NCI-H2081 (cell line): ENCODE measurements at regions not wholly inside any gene's neighbourhood (a gene's known extent, or its start where the extent isn't known, plus 50 kb on each side); places are given as distances from the start of the nearest gene placed in this dataset.
A peak's percentile ranks its signal among the peaks of the same experiment; 100 is the strongest.

ENCODE experiments used
- DNase-seq, 2 experiments: peaks; one replicate each; lab custom pipeline; 2025; lab: John Stamatoyannopoulos, UW

DNA sequence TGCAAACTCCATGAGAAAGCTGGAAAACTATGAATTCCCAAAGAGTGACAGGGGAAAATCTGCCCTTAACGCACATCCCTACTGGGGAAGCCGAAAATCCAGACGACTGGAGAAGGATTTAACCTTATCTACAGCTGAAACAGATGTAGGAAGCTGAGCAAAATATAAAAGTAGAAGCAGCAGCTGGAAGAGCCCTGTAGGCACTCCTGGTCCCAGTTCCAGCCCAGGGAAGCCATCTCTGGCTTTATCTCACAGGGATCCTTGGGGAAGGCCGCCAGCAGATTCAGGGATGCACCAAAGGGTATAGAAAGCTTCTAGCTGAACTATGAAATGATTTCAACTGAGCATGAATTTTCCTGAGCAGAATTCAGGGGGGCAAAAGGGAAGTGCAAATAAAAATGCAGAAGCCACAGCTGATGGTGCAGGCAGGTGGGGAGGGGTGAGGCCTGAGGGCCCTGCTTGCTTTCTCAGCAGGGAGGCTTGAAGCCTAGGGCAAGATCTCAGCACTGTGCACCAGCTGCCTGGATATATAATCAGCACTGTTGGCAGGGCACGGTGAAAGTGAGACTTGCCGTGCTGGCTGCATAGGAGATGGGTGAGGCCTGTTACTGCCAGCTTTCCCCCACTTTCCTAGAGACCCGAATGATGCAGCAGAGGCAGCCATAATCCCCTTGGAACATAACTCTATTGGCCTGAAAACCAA lies 2019.5 kb upstream of the NUDT12 start:
- peak; percentile 65 to 89 for DNase-seq

DNA sequence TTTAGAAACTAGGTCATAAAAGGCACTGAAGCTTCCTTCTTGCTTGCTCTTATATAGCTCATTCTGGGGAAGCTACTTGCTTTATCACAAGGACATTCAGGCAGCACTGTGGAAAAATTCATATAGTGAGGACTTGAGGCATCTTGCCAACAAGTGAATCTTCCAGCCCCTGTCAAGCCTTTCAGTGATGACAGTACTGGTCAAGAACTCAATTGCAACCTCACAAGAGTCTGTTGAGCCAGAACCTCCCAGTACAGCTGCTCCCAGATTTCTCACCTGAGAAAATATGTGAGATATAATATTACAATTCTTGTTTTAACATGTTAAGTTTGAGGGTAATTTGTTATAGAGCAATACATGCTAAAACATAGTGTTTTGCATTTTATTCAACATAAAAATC lies 2011.0 kb upstream of the NUDT12 start:
- DNase-seq: no peak

DNA sequence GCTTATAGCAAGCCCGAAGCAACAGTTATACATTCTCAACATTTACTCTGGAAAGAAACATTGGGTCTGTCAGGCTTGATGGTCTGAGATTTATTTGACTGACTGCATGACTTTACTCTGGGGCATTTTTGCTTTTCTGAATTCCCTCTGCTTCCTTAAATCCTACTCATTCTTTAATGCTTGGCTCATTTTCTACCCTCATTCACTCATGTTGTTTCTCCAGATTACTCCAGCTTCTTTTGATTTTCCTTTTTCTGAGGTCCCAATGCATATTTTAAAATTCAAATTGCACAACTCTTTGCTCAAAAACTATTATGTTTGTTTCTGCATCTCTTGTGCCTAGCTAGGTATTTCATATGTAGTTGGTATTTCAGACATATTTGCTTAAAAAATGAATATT lies 2002.9 kb upstream of the NUDT12 start:
- no peak for DNase-seq

DNA sequence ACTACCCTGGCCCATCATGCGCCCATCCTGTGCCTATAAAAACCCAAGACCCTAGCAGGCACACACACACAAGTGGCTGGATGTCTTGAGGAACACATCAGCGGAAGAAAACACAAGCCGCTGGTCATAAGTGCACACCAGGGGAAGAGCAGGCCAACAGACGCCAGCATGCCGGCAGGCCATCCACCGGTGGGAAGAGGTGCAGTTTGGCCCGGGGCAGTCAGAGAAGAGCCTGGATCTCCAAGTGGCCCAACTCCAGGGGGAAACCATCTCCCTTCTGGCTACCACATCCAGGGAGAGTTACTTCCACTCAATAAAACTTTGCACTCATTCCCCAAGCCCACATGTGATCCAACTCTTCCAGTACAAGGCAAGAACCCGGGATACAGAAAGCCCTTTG lies 2001.3 kb upstream of the NUDT12 start:
- no peak for DNase-seq

DNA sequence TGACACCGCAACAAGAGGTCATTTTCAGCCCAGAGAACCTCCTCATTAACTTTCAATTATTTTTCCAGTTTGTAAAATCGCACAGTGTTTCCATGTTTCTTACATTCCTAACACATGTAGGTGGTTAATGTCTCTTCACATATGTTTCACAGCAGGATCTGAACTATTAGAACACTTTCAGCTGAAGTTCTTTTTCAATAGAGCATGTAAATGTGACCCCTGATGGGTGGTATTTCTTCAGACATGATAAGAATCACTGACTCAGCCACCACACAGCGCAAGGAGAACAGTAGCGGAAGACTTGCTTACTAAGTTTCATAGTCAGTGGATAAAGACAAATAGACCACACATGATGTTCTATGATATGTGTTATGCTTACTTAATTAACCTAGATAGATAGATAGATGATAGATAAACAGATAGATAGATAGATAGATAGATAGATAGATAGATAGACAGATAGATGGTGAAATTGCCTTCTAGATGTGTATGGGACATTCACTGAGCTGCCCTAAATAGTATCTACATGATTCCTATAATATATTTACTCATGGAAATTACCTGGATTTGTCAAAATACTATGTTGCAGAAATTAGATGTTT lies 1992.1 kb upstream of the NUDT12 start:
- no peak for DNase-seq

DNA sequence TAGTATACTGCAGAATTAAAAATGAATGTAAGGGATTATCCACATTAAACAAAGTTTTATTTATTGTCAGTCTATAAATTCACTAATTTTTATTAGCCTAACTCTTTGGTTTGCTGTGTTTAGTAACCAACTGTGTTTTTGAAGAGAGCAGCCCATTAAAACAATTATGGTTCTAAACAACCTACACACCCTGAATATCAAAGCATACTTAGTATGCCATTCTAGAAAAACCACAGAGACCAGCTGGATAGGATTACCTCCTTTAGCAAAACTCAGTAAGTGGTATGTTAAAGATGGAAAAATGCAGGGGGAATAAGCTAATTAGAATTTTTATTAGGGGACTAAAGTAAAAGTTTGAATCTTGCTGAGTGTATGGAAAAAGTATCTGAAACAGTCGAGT lies 1981.7 kb upstream of the NUDT12 start:
- DNase-seq: no peak

DNA sequence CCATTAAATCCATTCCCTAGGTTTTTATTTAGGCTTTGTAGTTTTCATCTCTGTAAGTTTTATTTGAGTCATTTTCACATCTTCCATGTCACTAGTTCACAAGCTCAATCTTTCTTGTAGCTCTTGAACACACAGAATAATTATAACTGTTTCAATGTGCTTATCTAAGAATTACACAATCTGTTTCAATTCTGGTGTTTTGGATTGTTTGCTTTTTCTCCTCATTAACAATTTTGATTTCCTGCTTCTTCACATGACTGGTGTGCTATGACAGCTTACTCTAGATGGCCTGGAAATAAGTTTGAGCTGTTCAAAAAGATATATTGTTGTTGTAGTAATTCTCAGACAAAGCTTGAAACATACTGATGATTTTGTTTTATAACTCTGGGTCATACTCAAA lies 1974.1 kb upstream of the NUDT12 start:
- DNase-seq: no peak

DNA sequence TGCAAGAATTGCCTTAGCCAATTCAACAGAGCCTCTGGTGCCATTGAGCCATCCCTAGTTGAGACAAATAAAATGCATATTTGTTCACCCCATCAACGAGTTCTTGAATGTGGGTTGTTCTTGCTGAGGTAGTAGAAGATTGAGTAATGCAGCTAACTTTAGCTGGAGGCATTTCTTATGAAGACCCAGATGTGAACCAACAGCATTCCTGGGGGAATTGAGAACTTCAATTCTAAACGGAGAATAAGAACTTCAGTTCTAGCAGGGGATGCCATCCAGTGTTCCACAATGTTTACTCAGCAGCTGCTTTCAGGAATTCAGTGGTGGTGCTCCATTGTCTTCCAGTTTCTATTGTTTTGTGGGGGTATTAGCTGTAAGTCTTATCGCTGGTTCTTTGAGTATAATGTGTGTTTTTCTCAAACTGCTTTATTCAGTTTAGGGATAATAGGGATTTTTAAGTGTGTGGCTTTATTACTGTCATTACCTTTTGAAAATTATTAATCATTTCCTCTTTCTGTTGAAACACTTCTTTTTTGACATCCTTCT lies 1968.2 kb upstream of the NUDT12 start:
- DNase-seq: no peak

DNA sequence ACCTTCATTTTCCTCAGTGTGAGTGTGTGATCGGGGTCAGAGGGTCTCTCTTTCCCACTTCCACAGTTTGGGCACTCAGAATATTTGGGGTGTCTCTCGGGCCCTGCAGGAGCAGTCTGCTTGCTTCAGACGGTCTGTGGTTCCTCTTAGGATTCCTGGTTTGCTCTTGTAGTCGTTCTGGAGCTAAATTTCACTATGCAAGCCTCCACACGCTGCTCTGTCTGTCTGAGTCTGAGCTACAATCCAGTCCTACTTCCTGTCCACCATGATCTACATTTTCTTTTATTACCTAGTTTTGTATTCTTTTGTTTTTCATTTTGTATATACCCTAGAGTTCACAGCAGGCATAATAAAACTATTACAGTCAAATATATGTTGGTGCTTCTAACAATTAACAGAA lies 1967.3 kb upstream of the NUDT12 start:
- no peak for DNase-seq

DNA sequence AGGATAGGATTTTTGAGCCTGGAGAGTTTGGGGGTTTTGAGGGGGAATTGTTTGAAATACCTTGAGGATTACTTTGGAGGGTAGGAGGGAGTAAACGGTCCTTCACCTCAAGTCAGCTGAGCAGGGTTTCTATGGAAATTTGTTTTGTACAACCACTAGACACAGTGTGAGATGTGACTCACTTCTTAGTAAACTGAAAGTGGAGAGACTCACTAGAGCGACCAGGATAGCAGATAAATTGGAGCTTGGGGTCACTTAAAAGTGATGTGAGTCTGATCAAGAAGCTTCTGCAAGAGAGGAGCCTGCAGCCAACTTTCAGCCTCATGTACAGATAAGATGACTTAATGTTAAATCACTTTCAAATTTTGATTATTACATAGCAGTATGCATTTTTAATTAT lies 1945.9 kb upstream of the NUDT12 start:
- no peak for DNase-seq

DNA sequence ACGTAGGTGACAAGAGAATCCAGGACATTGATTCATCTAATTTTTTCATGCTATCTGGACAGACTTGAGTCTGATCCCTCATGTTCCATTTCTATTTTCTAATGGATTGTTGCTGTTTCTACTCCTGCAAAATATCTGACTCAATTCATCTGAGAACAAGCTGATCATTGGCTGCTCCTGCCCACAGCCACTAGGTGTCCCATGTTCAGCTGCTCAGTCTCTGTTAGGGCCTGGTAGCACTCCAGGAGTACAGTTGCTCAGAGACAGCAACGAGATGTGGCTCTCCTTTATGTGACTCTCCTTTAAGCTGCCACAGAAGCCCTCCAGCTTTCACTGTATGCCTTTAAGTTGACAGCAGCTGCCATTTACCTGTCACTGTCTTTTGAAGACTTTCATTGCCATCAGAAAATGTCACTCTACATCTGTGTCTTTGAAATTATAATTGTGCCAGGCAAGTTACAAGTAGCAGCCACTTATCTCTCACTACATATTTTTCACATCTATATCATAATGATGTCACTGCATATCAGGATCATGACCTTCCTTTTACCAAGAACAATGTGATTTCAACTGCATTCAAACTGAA lies 1944.2 kb upstream of the NUDT12 start:
- peak in 1 of 2 experiments; percentile 1 for DNase-seq

DNA sequence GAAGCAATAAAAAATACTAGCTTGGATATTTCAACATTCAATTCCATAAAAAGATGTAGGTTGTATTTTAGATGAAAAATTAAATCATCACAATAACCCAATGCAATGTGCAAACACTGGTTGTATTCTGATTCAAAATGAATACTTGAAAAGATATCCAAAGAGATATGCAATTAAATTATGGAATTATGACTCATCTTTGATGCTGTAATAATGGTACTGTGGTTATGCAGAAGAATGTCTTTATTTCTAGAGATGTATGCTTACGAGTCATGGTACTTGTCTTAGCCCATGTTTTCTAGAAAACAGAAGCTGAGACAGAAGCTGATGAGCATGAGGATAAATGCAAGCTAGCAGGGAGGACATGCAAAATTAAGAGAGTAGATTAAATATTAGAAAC lies 1941.4 kb upstream of the NUDT12 start:
- DNase-seq: no peak

DNA sequence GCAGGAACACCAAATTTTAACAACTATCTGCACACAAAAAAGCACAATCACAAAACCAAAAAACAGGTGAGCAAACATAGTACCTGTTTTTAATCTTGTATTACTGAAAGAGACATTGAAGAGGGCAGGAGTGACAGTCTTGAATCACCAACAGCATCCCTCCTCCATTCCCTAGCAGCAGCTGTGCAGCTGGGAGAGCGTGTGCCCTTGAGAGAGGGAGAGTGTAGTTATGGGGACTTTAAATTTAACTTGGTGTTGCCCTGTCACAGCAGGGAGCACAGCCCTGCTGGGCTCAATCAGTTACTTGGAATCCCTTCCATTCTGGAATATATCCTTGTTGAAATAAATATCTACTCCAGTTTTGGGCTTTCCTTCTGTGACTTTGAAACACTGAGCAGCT lies 1938.7 kb upstream of the NUDT12 start:
- DNase-seq: peak in 1 of 2 experiments; percentile 26

DNA sequence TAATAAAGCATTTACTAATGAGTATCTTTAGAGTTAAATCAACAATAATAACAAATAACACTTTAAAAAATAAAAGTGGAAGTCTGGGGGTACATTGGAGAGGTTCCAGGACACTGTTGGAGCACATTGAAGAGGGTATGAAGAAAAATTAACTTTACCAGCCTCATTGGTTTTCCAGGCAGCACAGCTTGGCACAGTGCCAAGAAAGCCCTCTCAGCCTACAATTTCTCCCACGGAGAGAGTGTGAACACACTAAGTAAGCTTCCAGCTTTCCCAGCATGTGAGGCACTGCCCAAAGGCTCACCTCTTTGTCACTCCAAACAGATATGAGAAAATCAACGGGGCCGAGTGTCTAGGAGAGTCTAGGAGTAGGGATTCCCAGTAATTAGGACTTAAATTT lies 1912.8 kb upstream of the NUDT12 start:
- DNase-seq: peak; percentile 1 to 45

DNA sequence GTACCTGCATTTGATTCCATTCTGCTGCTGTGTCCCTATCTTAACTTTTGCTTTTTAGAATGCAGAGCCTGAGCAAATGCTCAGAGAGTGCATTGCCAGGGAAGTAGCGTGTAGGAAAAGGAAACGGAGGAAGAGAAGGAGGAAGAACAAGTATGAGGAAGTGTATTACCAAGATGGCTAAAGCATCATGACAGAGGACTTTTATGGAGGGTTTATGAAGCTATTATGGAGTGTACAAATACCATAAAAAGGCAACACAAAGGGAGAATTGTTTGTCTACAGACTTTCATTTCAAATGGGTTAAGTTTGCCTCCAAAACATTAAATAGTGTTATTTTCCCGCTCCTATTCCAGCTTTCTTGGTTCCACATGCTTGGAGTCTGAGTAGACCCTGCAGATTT lies 1899.8 kb upstream of the NUDT12 start:
- no peak for DNase-seq

DNA sequence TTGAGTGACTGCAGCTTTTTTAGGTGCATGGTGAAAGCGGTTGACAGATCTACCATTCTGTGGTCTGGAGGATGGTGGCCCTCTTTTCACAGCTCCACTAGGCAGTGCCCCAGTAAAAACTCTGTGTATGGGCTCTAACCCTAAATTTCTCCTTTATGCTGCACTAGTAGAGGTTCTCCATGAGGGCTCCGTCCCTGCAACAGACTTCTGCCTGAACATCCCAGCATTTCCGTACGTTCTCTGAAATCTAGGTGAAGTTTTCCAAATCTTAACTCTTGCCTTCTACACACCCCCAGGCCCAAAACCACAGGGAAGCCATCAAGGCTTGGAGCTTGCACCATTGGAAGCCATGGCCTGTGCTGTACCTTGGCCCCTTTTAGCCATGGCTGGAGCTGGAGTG lies 1898.1 kb upstream of the NUDT12 start:
- DNase-seq: no peak

DNA sequence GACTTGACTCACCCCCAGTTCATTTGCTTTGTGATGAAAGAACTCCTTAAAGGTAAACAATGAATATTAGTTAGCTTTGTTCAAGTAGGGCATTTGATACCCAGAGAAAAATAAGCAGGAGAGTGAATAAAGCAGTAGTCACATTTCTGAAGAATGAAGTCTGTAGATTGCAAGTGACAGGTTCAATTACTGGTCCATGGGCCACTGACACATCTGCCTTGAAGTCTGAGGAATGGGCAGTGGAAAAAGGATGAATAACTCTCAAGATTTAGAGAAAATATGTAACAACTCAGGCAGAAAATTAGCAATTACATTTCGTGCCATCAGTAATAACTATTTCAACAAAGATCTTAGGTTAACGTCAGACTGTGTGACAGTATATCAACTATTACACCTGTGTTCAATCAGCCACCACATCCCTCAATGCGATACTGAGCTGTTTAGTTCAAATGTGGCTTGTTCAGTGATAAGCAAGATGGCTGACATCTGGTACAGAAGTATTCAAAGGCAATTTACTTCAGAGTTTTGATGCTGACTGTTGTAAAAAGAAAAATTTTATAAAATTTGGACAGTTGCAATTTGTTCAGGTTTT lies 1890.7 kb upstream of the NUDT12 start:
- no peak for DNase-seq

DNA sequence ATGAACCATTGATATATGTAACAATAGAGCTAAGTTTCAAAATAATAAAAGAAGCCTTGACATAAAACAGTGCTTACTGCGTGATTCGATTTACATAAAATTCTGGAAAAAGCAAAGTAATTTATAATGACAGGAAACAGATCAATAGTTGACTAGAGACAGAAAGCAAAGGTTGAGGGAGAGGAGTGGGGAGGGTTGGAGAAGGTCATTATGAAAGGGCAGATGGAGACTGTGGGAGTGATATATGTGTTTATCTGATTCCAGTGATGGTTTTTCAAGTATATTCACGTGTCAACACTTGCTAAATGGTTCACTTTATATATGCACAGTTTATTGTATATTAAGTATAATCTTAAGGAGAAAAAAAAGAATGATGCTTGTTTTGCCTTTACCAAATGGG lies 1885.7 kb upstream of the NUDT12 start:
- no peak for DNase-seq

DNA sequence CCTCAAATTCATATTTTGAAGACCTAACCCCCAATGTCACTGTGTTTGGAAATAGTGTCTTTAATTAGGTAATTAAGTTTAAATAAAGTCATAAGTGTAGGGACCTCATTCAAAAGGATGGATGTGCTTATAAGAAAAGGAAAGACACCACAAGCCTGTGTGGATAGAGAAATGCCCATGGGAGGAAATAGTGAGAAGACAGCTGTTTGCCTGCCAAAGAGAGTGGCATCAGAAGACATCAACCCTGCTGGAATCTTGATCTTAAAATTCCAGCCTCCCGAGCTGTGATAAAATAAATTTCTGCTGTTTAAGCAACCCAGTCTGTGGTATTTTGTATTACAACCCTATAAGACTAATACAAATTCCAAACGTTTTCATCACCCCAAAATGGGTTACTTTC lies 1867.9 kb upstream of the NUDT12 start:
- DNase-seq: no peak

DNA sequence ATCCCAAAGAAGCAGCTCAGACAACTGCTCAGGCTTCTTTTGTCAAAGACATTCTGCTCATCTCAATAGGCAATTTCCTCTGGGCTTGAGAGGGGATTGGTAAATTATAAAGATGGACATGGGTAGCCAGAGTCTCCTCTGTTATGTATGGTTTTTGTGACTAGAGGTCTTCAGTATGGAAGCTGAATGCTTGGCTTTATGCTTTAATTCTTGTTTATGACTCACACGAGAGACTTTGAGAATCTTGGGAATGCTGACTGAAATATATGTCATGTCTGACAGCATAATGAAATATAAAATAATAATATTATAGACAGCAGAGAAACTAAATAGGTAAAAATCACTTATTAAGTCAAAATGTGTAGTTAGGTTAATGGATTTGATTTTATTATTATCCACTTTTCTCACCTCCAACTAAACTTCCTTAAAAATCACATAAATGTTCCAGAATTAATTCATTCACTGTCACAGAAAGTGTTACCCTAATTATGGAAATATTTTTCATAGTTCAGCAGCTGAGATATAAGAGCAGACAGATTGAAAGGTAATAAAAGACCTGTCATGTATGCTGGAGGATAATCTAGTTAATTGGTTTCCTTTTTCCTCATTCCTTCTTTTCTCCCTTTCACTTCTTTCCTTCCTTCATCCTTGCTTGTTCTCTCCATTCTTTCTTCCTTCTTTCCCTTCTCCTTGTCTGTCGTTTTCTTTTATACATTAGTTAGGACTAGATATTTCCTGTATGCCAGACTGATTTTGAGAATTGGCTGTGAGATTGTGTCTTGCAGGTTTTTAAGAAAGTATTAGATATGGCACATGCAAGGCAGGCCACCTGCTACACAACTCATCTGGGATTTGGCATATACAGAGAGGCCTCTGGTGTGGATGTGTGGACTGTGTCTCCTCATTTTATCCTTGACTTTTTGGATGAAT lies 1866.1 kb upstream of the NUDT12 start:
- no peak for DNase-seq

DNA sequence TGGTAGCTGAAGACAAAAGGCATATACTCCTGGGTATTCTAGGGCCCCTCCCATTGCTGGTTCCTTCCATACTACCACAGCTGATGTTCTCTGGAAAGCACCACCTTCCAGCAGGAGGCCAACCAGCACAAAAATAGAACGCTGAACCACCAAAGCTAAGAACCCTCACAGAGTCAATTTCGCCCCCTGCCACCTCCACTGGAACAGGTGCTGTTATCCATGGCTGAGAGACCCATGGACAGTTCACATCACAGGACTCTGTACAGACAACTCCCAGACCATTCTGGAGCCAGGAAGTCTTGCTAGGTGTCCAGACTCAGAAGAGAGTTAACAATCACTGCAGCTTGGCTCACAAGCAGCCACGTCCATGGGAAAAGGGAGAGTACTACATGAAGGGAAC lies 1851.5 kb upstream of the NUDT12 start:
- no peak for DNase-seq

DNA sequence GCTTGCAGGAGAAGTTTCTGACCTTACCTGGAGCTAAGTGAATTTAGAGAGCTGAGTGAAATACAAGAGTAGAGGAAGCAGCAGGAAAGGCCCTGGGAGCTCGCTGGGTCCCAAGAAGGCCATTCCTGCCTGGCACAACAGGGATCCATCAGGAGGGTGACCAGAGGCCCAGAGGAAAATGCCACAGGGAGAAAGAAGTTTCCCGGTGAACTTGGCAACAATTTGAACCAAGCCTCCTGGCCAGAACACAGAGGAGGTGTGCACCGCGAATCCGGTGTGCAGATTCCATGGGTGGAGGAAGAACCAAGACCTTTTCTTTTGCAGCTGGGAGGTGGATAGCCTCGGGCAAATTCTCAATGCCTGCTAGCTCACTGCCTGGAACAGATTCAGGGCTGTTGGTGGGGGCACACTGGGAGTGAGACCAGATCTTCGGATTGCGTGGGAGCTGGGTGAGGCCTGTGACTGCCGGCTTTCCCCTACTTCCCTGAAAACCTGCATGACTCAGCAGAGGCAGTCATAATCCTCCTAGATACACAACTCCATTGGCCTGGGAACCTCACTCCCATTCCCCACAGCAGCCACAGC lies 1850.9 kb upstream of the NUDT12 start:
- no peak for DNase-seq
